ENCODE measurements at regions not wholly inside any gene's neighbourhood (a gene's known extent, or its start where the extent isn't known, plus 50 kb on each side); places are given as distances from the start of the nearest gene placed in this dataset.

- DNase-seq (ENCODE audit: insufficient read length, low spot score) (no peak), FAIRE-seq (peak; percentile 6)
- no peak for TF ChIP-seq POLR2A (IDR thresholded peaks at IDR 0.05; ENCODE audit: low read depth, low read length)
These were observed 1237.4 kb upstream of the CDH18 start for GRCh38 chr5:21225223-21226064.

GRCh38 chr5:21221616-21222015 is 1233.6 kb upstream of the CDH18 start:
- no peak for DNase-seq (ENCODE audit: insufficient read length, low spot score)
- FAIRE-seq = no peak
- no peak for TF ChIP-seq POLR2A (IDR thresholded peaks at IDR 0.05; ENCODE audit: low read depth, low read length)

- FAIRE-seq = no peak
- TF ChIP-seq POLR2A (IDR thresholded peaks at IDR 0.05; ENCODE audit: low read depth, low read length) = no peak
- no peak for DNase-seq (ENCODE audit: insufficient read length, low spot score)
These were observed 1232.0 kb upstream of the CDH18 start for GRCh38 chr5:21219966-21220365.

GRCh38 chr5:21219251-21219650 is 1231.3 kb upstream of the CDH18 start:
- no peak for TF ChIP-seq POLR2A (IDR thresholded peaks at IDR 0.05; ENCODE audit: low read depth, low read length)
- FAIRE-seq (peak; percentile 97), DNase-seq (ENCODE audit: insufficient read length, low spot score) (peak; percentile 9)

GRCh38 chr5:21212026-21212425 is 1224.0 kb upstream of the CDH18 start:
- no peak for DNase-seq (ENCODE audit: insufficient read length, low spot score)
- no peak for TF ChIP-seq POLR2A (IDR thresholded peaks at IDR 0.05; ENCODE audit: low read depth, low read length)
- no peak for FAIRE-seq

- no peak for TF ChIP-seq POLR2A (IDR thresholded peaks at IDR 0.05; ENCODE audit: low read depth, low read length)
These were observed 1221.4 kb upstream of the CDH18 start for GRCh38 chr5:21209409-21209808.

GRCh38 chr5:21199087-21199486 is 1211.1 kb upstream of the CDH18 start:
- FAIRE-seq (no peak), DNase-seq (ENCODE audit: insufficient read length, low spot score) (no peak)
- TF ChIP-seq POLR2A (IDR thresholded peaks at IDR 0.05; ENCODE audit: low read depth, low read length) = no peak

More at GRCh38 chr5:21209409-21209808, 1221.4 kb upstream of the CDH18 start:
- DNase-seq (ENCODE audit: insufficient read length, low spot score) (no peak), FAIRE-seq (peak; percentile 64)

GRCh38 chr5:21195145-21195544 is 1207.1 kb upstream of the CDH18 start:
- DNase-seq (ENCODE audit: insufficient read length, low spot score) = no peak
- TF ChIP-seq POLR2A (IDR thresholded peaks at IDR 0.05; ENCODE audit: low read depth, low read length) = no peak
- no peak for FAIRE-seq

- TF ChIP-seq POLR2A (IDR thresholded peaks at IDR 0.05; ENCODE audit: low read depth, low read length) = no peak
- DNase-seq (ENCODE audit: insufficient read length, low spot score) = no peak
- FAIRE-seq = peak; percentile 76
These were observed 1197.5 kb upstream of the CDH18 start for GRCh38 chr5:21185536-21185935.

- FAIRE-seq (no peak), DNase-seq (ENCODE audit: insufficient read length, low spot score) (no peak)
- TF ChIP-seq POLR2A (IDR thresholded peaks at IDR 0.05; ENCODE audit: low read depth, low read length) = no peak
These were observed 1196.6 kb upstream of the CDH18 start for GRCh38 chr5:21184581-21184980.

- no peak for TF ChIP-seq POLR2A (IDR thresholded peaks at IDR 0.05; ENCODE audit: low read depth, low read length)
- peak; percentile 53 for FAIRE-seq
- DNase-seq (ENCODE audit: insufficient read length, low spot score) = no peak
These were observed 1193.7 kb upstream of the CDH18 start for GRCh38 chr5:21181609-21182125.

GRCh38 chr5:21173526-21173925 is 1185.5 kb upstream of the CDH18 start:
- no peak for FAIRE-seq
- no peak for TF ChIP-seq POLR2A (IDR thresholded peaks at IDR 0.05; ENCODE audit: low read depth, low read length)
- DNase-seq (ENCODE audit: insufficient read length, low spot score) = no peak

- DNase-seq (ENCODE audit: insufficient read length, low spot score) = no peak
- TF ChIP-seq POLR2A (IDR thresholded peaks at IDR 0.05; ENCODE audit: low read depth, low read length) = no peak
- FAIRE-seq = no peak
These were observed 1185.0 kb upstream of the CDH18 start for GRCh38 chr5:21173036-21173435.

GRCh38 chr5:21171038-21171437 is 1183.0 kb upstream of the CDH18 start:
- no peak for FAIRE-seq
- no peak for TF ChIP-seq POLR2A (IDR thresholded peaks at IDR 0.05; ENCODE audit: low read depth, low read length)

GRCh38 chr5:21168557-21168956 is 1180.6 kb upstream of the CDH18 start:
- FAIRE-seq = no peak
- no peak for DNase-seq (ENCODE audit: insufficient read length, low spot score)
- TF ChIP-seq POLR2A (IDR thresholded peaks at IDR 0.05; ENCODE audit: low read depth, low read length) = no peak

More at GRCh38 chr5:21171038-21171437, 1183.0 kb upstream of the CDH18 start:
- no peak for DNase-seq (ENCODE audit: insufficient read length, low spot score)
